Vagina (tissue), 2 donors: ENCODE measurements at regions not wholly inside any gene's neighbourhood (a gene's known extent, or its start where the extent isn't known, plus 50 kb on each side); places are given as distances from the start of the nearest gene placed in this dataset.

ENCODE experiments used
- DNase-seq, 2 donors: peaks; one replicate each; pipeline ENCODE4 v3.0.0-alpha.2; 2017; ENCODE audit errors: extremely low spot score in 2 of 2
- H3K27ac ChIP-seq: fragments of 200-600 bp; sonication (generic); one replicate; pipeline ENCODE4 v1.5.1; 2019
- H3K27me3 ChIP-seq: fragments of 200-600 bp; sonication (generic); one replicate; pipeline ENCODE4 v1.5.1; 2019
- H3K36me3 ChIP-seq, 2 donors: fragments of 200-600 bp; sonication (generic); one replicate each; pipeline ENCODE4 v1.5.1; 2017 to 2019
- H3K4me1 ChIP-seq: fragments of 200-600 bp; sonication (generic); one replicate; pipeline ENCODE4 v1.5.1; 2019
- H3K4me3 ChIP-seq, 2 donors: fragments of 200-600 bp; sonication (generic); 1 replicate in 1 of 2; 2 replicates in 1 of 2; pipeline ENCODE4 v1.5.1; 2016 to 2019
- H3K9me3 ChIP-seq: fragments of 200-600 bp; sonication (generic); one replicate; pipeline ENCODE4 v1.5.1; 2019
- POLR2A ChIP-seq, 2 donors: fragments of 450-650 bp; IDR thresholded peaks; one replicate each; pipeline ENCODE4 v1.6.1; 2017; ENCODE audit warnings: antibody characterized with exemption in 2 of 2, mild to moderate bottlenecking in 2 of 2, moderate library complexity in 2 of 2
- POLR2AphosphoS5 ChIP-seq, 2 donors: sonication (generic); formaldehyde crosslinking; IDR thresholded peaks; one replicate each; pipeline ENCODE4 v1.9.0; 2017; ENCODE audit warnings: antibody characterized with exemption in 2 of 2, mild to moderate bottlenecking in 2 of 2, low read depth in 1 of 2; ENCODE audit not compliant: insufficient read depth in 1 of 2
- intact Hi-C: fragments of 100-400 bp; cut with DNase I; formaldehyde crosslinking; loops from one replicate; pipeline ENCODE4 v1.15.1; 2023
- TF ChIP-seq, protein P1 (sequence below), 3 experiments: fragments of 450-650 bp in 2 of 3; fragments of 200-600 bp in 1 of 3; sonication (generic) in 1 of 3; IDR thresholded peaks; one replicate each; pipeline ENCODE4 v1.5.1; 2017 to 2019; ENCODE audit warnings: antibody characterized with exemption in 3 of 3, mild to moderate bottlenecking in 2 of 3, moderate library complexity in 2 of 3

DNA sequence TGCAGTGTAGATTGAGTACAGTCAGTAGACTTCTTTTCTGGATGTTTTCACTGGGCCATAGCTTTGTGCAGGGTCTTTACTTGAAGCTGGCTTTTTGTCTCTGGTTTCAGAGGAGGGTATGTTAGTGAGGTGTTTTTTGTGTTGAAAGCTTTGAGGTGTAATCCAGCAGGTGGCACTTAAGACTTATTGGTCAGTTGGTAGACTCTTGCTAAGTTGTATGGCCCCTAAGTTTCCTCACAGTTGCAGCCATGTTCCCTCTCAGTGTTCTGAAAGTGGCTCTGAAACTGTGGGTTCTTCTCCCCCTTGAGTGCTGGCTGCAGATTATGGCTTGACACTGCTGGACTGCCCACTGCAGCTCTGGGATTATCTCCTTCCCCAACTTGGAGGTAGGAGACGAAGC, 55.7 kb upstream of the SLC44A1 start:
- Histone ChIP-seq H3K4me3 (no peak overlapping the region), H3K27me3 (no peaks in the 10 kb centered on the region), H3K27ac (no peak overlapping the region), H3K36me3 (no peaks in the 10 kb centered on the region), H3K9me3 (no peaks in the 10 kb centered on the region), H3K4me1 (peaks cover 19% of the 10 kb centered on the region)
- TF ChIP-seq POLR2A (IDR thresholded peaks at IDR 0.05) = no peak
- no peak for TF ChIP-seq POLR2AphosphoS5 (IDR thresholded peaks at IDR 0.05; ENCODE audit: insufficient read depth in 1 of 2, low read depth in 1 of 2)
- TF ChIP-seq, protein P1, sequence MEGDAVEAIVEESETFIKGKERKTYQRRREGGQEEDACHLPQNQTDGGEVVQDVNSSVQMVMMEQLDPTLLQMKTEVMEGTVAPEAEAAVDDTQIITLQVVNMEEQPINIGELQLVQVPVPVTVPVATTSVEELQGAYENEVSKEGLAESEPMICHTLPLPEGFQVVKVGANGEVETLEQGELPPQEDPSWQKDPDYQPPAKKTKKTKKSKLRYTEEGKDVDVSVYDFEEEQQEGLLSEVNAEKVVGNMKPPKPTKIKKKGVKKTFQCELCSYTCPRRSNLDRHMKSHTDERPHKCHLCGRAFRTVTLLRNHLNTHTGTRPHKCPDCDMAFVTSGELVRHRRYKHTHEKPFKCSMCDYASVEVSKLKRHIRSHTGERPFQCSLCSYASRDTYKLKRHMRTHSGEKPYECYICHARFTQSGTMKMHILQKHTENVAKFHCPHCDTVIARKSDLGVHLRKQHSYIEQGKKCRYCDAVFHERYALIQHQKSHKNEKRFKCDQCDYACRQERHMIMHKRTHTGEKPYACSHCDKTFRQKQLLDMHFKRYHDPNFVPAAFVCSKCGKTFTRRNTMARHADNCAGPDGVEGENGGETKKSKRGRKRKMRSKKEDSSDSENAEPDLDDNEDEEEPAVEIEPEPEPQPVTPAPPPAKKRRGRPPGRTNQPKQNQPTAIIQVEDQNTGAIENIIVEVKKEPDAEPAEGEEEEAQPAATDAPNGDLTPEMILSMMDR (IDR thresholded peaks at IDR 0.05) = no peak
- DNase-seq = no peak
- intact Hi-C loops = no loop called here

DNA sequence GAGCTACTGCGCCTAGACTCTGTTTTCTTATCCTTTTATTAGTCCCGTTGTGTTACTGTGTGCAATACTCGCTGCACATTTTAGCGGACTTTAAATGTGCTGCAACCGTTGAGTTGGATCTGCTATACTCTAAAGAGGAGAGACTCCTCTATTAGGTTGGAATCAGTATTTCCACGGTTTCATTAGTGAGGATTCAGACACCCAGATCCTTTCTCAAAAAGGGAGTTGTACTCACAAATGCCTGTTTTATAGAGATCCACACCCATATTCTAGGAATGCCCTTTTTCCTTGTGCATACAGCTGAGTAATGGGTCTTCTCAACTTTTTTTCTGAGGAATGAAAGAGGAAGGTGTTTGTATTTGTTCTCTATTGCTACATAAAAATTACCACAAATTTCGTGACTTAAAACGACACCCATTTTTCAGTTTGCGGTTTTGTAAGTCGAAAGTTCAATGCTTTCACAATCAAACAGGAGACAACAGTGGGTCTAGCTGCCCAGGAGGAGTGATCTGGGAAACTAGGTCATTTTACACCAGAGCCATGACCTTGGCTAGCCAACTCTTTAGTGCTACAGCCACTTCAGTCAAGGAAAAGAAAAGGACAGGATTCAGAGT, 52.8 kb upstream of the SLC44A1 start:
- DNase-seq = no peak
- intact Hi-C loops = no loop called here
- Histone ChIP-seq H3K27me3 (no peaks in the 10 kb centered on the region), H3K36me3 (no peaks in the 10 kb centered on the region), H3K4me1 (peaks cover 19% of the 10 kb centered on the region), H3K9me3 (no peaks in the 10 kb centered on the region), H3K27ac (no peak overlapping the region), H3K4me3 (no peak overlapping the region)
- TF ChIP-seq, protein P1 (IDR thresholded peaks at IDR 0.05) = no peak
- peak in 1 of 2 donors; percentile 20 for TF ChIP-seq POLR2AphosphoS5 (IDR thresholded peaks at IDR 0.05; ENCODE audit: insufficient read depth in 1 of 2, low read depth in 1 of 2)

DNA sequence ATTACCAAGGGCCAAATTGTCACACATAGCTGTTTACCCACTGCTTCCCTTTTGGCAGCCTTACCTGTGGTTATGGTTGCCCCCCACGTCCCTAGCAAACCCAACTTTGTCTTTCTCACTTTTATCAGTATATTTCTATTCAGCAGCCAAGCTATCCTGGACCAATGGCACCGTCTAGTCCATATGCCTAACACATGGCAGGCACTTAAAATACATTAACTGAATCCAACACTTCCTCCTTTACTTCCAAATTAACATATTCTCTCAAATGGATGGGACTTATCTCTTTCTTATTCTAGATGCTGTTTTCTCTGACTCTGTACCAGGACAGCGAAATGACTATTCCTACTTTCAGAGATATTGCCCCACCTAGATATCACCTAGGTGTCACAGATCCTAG, 50.9 kb upstream of the SLC44A1 start:
- Histone ChIP-seq H3K9me3 (no peaks in the 10 kb centered on the region), H3K4me1 (peaks cover 19% of the 10 kb centered on the region), H3K27me3 (no peaks in the 10 kb centered on the region), H3K36me3 (no peaks in the 10 kb centered on the region), H3K27ac (no peak overlapping the region), H3K4me3 (no peak overlapping the region)
- intact Hi-C loops = no loop called here
- DNase-seq = no peak
- no peak for TF ChIP-seq POLR2AphosphoS5 (IDR thresholded peaks at IDR 0.05; ENCODE audit: insufficient read depth in 1 of 2, low read depth in 1 of 2)
- TF ChIP-seq, protein P1 (IDR thresholded peaks at IDR 0.05) = no peak
- TF ChIP-seq POLR2A (IDR thresholded peaks at IDR 0.05) = no peak

DNA sequence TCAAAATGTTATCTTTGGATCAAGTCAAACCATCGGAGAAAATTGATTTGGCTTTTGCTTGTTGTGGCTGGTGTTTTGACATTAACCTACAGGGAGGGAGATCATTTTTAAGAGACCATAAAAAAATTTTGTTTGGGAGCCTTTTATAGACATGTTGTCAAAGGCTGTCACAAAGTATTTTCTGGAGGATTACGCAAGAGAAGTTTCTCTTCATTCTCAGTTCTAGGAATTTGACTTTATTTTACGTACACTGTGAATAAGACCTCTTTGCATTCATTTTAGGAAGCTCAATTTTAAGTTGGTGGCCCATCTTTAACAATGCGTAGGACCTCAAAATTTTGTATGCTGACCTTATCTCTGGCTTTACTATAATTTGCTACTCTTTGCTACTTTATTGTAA, 50.2 kb upstream of the SLC44A1 start:
- intact Hi-C loops = no loop called here
- Histone ChIP-seq H3K9me3 (no peaks in the 10 kb centered on the region), H3K27ac (no peak overlapping the region), H3K36me3 (no peaks in the 10 kb centered on the region), H3K4me1 (peaks cover 19% of the 10 kb centered on the region), H3K4me3 (no peak overlapping the region), H3K27me3 (no peaks in the 10 kb centered on the region)
- DNase-seq = no peak
- no peak for TF ChIP-seq POLR2AphosphoS5 (IDR thresholded peaks at IDR 0.05; ENCODE audit: insufficient read depth in 1 of 2, low read depth in 1 of 2)
- no peak for TF ChIP-seq POLR2A (IDR thresholded peaks at IDR 0.05)
- TF ChIP-seq, protein P1 (IDR thresholded peaks at IDR 0.05) = no peak
